GM21515 (cell line): ENCODE measurements at regions not wholly inside any gene's neighbourhood (a gene's known extent, or its start where the extent isn't known, plus 50 kb on each side); places are given as distances from the start of the nearest gene placed in this dataset.

ENCODE experiments used
- ATAC-seq: cut with Tn5 transposase; IDR thresholded peaks from one replicate; pipeline ENCODE4 v1.9.1; 2021; ENCODE audit not compliant: unreplicated experiment

DNA sequence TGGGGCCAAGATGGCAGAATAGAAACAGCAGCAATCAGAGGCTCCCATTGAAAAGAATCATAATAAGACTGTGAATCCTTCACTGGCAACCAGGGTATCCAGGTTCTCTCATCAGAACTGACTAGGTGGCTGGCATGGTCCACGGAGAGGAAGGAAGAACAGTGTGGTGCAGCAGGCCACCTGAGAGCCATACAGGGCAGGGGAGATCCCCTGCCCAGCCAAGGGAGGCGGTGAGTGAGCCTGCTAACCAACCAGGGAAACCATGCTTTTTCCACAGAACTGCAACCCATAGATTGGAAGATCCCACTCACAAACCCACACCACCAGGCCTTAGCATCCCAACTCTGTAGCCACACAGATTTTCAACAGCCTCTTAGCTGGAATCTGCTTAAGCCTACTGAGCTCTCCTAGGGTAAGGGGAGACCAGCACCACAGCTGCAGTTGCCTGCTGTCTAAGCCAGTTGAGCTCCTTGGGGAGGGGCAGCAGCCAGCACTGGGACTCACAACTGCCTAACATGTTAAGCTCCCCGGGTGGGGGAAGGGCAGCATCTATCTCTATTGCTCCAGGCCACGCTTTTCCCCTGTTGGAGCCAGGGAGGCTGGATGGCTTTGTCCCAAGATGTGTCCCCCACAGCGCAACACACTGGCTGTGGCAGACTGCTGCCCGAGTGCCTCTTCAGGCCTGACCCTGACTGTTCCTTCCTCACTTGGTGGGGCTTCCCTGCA lies 342.6 kb upstream of the CCDC196 start:
- no peak for ATAC-seq

DNA sequence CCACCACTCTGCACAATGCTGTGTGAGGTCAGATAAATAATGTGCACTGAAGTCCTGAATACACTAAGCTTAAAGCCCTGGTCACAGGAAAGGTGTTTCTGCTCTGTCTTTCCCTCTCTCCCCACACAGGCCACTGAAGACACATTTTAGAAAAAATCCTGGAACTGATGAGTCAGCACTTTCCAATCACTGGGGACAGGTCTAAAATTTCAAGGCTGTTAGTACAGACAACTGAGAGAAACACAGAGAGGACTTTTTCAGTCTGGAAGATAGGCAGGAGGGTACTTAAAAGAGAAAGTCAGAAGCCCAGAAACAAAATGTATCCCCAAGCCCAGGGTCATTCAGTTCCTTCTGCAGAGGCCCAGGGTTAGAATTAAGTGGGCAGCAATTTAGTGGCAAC lies 333.9 kb upstream of the CCDC196 start:
- ATAC-seq, result no peak

DNA sequence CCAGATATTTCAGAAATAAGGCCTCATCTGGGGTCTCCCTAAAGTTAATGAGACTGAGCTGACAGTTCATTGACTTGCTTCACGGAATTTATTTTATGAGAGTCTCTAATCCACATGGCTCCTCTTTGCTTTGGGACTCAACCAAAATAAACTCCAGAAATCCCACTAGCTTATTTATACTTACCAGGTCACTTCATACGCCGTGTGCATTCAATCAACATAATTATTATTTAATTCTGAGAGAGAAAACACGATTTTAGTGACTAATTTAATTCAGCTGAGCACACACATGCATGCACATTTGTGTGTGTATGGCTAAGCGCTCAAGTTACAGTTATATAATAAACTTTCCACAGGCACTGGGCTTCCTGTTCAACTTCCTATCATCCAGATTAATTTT lies 333.4 kb upstream of the CCDC196 start:
- ATAC-seq, result no peak

DNA sequence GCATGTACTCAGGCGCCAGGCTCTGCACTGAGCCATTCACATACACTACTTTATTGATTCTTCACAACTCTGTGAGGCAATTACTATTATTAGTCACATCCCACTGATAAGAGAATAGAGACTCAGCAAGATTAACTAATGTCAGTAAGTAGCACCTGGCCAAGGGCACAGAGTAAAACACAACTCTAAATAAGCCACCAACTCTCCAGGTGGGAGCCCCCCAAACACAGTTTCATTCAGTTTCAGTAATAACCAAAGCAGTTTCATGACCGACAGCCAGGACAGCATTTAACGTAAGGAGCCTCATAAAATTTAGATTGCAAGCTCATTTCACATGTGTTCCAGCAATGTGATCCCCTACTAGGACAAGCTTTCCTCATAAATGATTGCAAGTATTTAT lies 323.1 kb upstream of the CCDC196 start:
- no peak for ATAC-seq

DNA sequence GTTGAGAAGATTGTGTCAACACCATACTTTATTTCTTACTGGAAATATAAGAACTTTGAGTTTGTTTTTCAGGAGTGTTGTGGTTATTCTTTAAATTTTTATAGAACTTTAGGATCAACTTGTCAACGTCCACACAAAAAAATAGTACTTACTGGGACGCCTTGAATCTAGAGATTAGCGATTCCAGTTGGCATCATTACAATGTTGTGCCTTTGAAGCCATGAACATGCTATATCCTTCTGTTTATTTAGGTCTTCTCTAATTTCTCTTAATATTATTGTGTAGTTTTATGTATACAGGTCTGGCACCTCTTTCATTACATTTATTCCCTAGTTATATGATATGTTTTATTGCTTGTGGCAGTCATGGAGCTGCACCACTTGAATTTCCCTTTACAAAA lies 320.8 kb upstream of the CCDC196 start:
- no peak for ATAC-seq

DNA sequence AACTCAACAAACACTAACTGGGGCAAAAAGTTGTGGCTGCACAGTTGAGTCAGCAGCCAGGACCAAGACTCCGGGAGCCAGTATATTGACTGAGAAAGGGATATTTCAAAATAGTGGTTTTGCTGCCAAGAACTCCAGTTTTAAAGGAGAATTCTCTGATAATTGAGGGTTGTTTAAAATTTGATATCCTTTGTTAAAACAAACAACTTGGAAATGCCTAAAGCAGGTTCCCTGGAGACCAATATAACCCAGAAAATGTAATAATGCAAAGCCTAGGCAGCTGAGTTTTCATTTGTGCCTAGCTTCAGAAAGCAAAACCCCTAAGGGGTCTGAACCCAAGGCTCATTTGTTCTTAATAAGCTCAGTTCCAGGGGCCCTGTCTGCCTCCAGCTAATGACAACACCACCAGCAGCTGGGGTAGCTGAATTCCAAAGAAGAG lies 311.7 kb upstream of the CCDC196 start:
- ATAC-seq, result no peak

DNA sequence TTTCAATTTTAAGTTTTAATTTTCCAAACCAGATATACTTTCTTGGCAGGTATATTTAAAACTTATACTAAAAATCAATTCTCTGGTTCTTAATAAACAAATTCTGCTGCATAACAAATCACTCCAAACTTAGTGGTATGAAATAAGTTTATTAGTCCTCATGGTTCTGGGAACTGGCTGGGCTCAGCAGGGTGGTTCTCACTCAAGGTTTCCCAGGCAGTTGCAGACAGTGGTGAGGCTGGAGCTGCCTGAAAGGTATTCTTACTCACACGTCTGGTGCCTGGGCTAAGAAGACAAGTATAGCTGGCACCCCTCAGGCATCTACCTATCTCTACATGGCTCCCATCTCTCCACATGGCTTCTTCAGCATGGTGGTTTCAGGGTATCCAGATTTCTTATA lies 308.2 kb upstream of the CCDC196 start:
- no peak for ATAC-seq

DNA sequence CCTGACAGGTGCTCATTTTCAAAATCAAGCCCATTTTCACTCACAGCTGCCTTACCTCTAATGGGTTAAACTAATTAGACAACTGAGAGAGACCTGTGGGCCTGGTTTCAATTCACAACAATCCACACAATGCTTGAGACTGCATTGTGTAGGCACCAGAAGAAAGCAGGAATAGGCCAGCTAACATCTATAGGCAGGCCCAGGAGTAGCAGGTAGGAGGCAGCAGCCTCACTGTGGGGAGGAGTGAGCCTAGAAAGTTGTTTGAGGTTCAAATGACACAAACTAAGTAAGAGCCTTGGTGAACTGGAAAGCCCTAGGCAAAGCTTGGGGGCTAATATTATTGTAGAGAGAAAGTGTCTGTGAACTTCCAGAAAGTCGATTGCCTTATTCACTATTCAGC lies 289.5 kb upstream of the CCDC196 start:
- no peak for ATAC-seq

DNA sequence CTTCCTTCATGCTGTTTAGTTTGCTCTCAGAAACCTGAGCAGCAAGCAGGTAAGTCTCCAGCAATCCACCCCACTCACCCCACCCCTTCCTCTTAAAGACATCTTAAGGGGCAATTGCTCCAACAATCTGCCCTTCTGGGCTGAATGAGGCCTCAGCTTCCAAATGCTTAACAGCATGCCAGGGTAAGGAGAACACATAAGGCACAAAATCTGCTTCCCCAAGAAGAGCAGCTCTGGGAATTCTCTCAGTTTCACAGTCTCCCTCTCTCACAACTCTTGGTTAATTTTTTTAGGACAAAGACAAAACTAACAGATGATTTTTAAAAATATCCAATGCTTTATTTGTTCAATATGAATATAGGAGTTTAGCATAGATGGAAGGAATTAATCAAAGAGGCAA lies 288.9 kb upstream of the CCDC196 start:
- ATAC-seq, result no peak

DNA sequence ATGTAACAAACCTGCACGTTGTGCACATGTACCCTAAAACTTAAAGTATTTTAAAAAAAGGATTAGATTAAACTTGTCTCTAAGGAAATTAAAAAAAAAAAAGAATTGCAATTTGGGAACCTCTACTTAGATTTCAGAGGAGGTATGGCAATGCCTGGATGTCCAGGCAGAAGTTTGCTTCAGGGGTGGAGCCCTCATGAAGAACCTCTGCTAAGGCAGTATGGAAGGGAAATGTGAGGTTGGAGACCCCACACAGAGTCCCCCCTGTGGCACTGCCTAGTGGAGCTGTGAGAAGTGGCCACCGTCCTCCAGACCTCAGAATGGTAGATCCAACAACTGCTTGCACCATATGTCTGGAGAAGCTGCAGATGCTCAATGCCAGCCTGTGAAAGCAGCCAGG lies 279.6 kb upstream of the CCDC196 start:
- no peak for ATAC-seq

DNA sequence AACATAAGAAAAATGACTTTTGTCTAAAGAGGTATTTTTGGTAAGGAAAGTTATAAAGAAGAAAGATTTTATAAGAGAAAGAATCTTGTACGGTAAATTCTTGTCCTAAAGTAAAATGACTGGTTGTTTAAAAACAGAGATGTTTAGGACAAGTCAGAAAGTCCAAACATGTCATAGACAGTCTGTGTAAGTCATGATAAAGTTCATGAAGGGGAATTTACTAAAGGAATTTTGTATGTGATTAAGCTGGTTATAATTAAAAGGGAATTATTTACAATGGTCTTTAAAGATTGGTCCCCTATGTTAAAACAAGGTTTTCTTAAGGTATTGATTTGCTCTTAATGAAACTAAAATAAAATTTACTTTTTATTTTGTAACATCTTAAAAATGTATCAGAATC lies 269.4 kb upstream of the CCDC196 start:
- ATAC-seq, result no peak

DNA sequence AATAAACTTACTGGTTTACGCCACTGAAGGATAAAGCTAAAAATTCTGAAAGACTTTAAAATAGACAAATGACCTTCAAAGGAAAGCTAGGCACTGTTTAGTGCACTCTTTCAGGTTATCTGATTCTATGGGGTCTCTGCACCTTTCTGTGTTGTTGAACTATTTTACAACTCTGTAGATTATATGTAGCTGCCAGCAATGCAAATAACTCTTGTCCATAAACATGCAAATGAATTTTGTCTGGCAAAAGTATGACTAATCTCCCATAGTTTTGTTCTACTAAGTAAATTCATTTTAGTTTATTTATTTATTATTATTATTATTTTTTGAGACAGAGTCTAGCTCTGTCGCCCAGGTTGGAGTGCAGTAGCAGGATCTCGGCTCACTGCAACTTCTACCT lies 266.3 kb upstream of the CCDC196 start:
- no peak for ATAC-seq

DNA sequence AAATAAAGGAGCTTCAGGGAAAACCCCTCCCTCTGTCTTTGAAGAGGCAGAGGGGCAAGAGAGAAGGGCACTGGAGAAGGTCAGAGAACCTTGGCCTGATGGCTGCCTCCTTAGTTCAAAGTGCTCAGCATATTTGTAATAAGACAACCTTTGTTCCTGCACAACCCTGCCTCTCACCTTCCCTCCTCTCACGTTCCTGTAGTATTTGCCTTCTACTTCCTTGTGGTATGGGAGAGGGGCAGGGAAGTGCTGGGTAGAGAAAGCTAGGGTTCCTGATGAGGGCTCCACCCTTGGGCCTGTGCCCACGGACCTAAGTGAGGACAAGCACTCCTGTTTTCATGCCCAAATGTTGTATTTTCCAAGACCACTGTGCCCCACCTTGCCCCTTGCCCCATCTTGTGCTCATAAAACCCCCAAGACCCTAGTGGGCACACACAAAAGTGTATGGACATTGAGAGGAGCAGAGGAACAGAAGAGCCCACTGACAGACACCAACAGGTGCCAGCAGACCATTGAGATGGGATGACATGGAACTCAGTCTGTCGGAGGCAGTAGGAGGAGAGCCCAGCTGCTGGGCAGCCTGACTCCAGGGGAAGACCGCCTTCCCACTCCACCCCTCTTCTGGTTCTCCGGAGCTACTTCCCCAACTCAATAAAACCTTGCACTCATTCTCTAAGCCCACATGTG lies 261.5 kb upstream of the CCDC196 start:
- ATAC-seq, result no peak

DNA sequence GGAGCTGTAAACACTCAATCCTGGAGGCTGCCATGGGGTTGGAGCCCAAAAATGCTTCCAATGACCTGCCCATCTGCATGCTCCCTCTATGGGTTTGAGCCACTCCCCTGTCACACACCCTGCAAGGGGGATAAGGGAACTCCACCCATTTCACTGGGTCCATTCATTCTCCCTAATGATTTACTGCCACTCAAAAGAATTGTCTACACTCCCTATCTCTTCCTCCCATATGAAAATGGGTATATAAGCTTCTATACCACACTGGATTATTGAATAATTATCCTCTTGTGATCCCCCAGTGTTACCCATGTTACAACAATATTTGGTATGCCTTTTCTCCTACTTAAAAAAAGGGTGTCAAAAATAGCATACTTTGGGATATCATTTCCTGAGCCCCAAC lies 260.8 kb upstream of the CCDC196 start:
- ATAC-seq, result no peak

DNA sequence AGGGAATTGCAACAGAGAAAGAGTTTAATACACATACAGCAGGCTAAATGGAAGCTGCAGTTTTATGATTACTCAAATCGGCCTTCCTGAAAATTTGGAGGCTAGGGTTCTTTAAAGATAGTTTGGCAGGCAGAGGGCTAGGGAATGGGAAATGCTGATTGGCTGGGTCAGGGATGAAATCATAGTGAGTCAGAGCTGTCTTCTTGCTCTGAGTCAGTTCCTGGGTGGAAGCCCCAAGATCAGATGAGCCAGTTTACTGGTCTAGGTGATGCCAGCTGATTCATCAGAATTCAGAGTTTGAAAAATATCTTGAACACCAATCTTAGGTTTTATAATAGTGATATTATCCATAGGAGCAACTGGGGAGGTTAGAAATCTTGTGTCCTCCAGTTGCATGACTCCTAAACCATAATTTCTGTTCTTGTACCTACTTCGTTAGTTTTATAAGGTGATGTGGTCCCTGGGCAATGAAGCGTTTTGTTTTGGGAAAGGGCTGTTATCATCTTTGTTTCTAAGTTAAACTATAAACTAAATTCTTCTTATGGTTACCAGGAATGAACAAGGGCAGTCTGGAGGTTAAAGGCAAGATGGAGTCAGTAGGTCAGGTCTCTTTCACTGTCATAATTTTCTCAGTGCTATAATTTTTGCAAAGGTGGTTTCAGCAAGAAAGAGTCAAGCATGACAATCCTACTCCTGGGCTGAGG lies 257.8 kb upstream of the CCDC196 start:
- ATAC-seq, result no peak

DNA sequence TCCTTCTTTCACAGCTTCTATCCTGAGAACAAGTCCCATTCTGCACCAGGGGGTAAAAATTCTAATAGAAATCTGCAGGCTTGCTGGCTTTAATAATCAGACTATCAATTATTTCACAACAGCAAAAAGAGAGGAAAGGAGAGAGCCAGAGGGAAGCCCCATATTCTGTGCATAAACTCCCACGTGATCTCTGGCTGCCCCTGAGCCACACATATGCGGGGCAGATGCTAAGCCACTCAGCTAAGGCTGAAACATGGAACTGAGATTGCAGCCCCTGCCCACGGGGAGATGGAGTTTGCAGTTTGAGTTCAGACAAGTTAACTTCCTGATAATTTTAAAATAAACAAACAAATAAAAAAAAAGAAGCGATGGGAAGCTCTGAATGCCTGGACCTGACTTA lies 254.4 kb upstream of the CCDC196 start:
- no peak for ATAC-seq

DNA sequence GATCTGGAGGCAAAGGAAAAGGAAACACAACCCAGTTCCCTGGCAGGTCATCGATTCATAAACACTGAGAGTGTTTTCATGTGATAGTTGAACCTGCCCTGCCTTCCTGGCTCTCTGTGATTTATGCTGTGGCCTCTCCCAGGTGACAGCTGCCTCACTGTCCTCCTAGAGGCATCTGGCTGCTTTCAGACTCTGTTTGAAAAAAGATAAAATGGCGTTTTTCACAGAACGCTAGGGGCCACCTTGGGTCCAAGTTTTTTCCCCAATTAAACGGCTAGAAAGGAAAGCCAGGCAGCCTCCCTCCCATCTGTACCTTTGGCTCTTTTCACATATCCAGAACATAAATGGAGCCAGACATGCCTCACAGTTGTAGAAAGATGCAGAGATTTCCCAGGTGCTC lies 252.6 kb upstream of the CCDC196 start:
- ATAC-seq, result no peak

DNA sequence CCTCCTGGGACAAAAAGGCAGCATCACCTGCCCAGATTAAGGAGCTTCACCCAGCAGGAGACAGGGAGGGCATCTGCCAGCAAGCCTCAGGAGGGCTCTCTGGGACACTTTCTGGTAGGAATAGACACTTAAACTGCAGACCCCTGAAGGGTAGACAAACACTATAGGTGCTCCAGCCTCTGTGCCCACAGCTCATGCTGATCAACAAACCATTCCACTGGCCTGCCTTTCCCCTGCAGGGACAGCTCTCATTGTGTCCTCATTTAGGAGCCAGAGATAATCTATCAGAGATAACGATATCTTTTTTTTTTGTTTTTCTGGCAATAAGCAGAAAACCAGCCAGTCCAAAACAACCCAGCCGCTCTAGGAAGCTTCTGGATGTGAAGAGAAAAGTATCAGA lies 251.8 kb upstream of the CCDC196 start:
- no peak for ATAC-seq

DNA sequence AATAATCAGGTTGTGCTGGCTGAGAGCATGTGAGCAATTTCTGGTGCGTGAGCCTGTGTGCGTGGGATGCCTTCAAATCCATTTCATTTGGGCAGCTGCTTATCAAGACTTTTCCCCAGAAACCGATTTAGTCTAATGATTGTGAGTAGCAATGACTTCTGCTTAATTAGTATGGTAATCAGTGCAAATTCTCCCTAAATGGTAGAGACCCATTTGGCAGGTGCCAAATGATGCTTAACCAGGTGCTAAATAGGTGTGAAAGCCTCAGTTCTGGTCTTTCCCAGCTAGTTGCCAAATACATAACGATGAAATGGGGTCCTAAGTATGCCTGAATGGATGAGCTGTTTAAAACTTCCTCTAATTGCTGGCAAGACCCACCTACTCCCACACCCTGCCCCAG lies 248.4 kb upstream of the CCDC196 start:
- no peak for ATAC-seq

DNA sequence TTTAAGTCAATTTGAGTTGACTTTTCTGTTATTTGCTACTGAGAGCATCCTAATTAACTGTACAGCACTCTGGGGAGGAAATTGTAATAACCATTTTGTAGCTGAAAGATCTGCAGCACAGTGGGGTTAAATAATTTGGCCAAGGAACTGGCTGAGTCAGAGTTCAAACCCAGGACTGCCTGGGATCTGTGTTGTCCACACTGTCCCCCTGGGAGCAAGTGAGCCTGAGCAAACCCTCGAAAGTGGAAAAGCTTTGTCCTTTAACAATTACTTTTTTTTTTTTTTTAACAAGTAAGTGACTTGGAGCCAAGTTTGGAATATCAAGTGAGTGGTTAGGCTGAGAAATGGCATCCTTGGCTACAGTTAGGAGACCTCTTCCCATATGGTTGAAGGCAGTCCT lies 247.2 kb upstream of the CCDC196 start:
- ATAC-seq, result no peak

DNA sequence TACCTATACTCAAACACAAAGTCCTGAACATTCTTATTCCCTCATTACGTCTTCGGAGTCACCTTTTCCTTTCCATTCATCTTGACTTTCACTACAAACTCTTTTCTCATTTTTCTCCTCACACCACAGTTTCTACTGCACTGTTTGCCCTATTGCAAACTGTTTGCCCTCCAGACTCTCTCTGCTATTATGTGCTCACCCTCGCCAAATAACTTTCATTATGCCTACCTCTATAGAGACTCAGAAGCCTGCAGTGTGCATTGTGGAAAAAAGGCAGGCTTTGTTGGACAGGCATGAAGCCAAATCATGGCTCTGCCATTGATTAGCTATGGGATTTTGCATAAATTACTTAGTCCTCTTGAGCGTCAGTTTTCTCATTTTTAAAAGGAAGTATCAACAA lies 246.6 kb upstream of the CCDC196 start:
- no peak for ATAC-seq

DNA sequence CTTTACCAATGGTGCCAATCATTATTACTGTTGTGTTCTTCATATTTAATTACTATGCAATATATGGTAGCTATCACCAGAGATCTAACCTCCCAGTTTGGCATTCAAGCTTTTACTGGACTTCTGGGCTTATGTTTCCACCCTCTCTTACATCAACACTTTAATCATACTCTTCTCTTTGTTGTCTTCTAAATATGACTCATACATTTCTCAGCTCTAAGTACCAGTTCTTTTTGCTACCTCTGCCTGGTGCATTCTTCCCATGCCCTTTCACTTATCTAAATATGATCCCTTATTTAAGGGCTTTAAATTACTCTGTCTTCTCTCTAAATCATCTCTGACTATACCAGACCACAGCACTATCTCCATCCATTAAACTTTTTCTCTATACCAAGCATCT lies 246.1 kb upstream of the CCDC196 start:
- ATAC-seq, result no peak
